ENCODE measurements at regions not wholly inside any gene's neighbourhood (a gene's known extent, or its start where the extent isn't known, plus 50 kb on each side); places are given as distances from the start of the nearest gene placed in this dataset.

DNA sequence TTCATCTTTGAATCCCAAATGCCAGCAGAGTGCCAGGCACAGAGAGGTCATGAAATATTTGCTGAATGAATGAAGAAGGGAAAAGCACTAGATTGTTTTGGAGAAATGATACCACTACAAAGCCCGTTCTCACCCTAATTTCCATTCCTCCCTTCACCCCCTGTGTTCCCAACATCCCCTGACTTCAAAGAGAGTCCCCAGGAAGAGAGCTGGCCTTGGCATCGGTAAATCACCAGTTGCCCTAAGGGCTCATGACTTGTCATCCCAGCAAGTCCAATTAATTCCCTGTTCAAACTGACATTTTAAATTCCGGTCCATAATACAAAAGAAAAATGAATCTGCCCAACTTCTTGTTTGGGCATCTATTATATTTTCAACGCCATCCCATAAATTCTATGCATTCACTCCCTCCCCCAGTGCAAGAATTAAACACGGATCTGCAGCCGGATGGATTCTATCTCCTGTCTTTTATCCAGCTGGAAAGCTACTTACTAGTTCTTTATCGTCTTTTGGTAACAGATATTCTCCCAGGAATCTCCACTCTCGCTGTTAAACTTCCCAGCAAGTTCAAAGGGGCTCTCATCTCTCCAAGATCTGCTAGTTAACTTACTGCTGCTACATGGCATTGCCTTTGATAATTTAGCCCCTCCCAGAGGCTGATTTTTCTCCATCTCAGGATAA is 63.9 kb upstream of the TSC22D2 start:
- TF ChIP-seq, protein P1, sequence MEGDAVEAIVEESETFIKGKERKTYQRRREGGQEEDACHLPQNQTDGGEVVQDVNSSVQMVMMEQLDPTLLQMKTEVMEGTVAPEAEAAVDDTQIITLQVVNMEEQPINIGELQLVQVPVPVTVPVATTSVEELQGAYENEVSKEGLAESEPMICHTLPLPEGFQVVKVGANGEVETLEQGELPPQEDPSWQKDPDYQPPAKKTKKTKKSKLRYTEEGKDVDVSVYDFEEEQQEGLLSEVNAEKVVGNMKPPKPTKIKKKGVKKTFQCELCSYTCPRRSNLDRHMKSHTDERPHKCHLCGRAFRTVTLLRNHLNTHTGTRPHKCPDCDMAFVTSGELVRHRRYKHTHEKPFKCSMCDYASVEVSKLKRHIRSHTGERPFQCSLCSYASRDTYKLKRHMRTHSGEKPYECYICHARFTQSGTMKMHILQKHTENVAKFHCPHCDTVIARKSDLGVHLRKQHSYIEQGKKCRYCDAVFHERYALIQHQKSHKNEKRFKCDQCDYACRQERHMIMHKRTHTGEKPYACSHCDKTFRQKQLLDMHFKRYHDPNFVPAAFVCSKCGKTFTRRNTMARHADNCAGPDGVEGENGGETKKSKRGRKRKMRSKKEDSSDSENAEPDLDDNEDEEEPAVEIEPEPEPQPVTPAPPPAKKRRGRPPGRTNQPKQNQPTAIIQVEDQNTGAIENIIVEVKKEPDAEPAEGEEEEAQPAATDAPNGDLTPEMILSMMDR (IDR thresholded peaks at IDR 0.05): no peak
- TF ChIP-seq EZH2 (IDR thresholded peaks at IDR 0.05; ENCODE audit: borderline replicate concordance, insufficient read depth, low read depth, low read length, poor library complexity, severe bottlenecking): no peak
